GM04503 (cell line): ENCODE measurements at regions not wholly inside any gene's neighbourhood (a gene's known extent, or its start where the extent isn't known, plus 50 kb on each side); places are given as distances from the start of the nearest gene placed in this dataset.

Experiments
- DNase-seq: peaks from one replicate; pipeline ENCODE4 v3.0.0-alpha.2; 2012; ENCODE audit warnings: low read depth

- DNase-seq: no peak
These were observed 472.4 kb downstream of the ANKRD7 start for GRCh38 chr7:118696879-118697278.

DNA sequence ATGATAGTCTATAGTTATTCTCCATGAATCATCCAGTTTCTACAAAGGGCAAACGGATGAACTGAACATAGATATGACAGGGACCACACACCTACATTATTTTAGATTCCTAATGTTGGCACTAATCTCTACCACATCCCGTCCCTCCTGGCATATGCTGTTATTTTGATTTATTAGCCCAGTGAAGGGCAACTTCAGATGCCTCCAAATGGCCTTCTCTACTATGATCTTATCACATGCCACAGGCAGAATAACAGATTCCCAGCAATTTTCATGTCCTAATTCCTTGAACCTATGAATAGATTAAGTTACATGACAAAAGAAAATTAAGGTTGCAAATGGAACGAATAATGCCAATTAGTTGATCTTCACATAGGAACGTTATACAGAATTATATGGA is 474.7 kb downstream of the ANKRD7 start:
- DNase-seq: no peak

DNA sequence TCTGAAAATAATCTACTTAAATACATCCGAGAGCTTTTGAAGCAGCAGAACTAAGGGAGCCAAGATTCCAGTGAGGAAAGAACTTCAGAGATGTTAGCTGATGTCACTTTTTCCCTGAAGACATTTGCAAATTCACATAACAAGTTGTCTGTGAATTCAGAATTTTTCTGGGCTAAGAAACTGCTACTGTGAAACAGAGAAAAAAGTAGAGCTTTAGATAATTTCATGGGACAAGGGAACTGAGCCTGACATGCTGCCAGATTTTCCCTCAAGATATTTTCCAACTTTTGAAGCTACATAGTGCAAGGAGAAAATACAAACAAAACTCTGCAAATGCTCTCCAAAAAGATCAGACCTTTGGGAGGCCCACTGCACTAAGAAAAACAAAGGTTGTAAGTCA is 484.2 kb downstream of the ANKRD7 start:
- no peak for DNase-seq

DNA sequence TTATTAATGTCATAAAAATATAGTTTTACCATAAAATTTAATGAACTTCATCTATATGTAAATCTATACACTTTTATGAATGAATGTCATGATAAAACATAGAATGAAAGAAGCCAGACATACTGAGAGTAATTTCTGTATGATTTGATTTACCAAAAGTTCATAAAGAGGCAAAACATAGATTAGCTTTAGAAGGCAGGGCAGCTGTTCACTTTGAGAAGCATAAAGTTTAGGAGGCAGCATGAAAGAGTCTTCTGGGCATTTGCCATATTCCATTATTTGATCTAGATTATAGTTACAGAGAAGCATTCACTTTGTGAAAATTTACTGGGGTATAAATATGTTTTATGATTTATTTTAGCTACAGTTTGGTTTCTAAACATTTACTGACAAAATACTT is 487.2 kb downstream of the ANKRD7 start:
- DNase-seq: no peak

GRCh38 chr7:118713039-118713438 is 488.5 kb downstream of the ANKRD7 start:
- DNase-seq: no peak

DNA sequence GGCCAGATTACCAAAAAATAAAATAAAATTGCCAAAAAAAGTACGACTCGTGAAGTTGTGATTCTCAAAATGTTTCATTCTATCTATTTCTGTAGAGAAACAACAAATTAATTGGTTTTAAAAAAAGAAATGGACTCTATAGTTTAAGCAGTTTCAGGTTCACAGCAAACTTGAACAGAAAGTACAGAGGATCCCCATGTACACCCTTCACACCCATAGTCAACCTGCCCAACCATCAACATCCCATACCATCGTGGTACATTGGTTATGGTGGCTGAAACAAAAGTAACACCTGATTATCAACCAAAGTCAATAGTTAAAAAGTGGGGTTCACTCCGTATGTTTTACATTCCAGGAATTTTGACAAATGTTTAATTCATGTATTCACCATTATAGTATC is 496.1 kb downstream of the ANKRD7 start:
- DNase-seq: no peak

GRCh38 chr7:118731854-118732253 is 507.4 kb downstream of the ANKRD7 start:
- no peak for DNase-seq

DNA sequence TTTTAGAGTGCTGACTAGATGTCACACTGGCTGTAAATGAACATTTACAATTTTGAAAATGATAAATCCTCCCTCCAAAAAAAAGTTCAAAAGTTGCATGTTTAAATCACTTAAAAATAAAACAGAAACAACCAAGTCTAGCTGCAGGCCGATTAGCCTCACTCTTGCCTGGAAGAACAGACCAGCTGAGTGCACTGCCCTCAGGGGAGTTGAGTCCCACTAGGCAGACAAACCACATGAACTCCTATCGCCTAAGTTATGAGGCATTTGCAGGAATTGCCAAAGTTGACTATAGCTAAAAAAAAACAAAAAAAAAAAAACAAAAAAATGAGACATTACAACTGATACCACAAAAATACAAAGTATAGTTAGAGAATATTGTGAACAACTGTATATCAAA is 510.0 kb downstream of the ANKRD7 start:
- no peak for DNase-seq

DNA sequence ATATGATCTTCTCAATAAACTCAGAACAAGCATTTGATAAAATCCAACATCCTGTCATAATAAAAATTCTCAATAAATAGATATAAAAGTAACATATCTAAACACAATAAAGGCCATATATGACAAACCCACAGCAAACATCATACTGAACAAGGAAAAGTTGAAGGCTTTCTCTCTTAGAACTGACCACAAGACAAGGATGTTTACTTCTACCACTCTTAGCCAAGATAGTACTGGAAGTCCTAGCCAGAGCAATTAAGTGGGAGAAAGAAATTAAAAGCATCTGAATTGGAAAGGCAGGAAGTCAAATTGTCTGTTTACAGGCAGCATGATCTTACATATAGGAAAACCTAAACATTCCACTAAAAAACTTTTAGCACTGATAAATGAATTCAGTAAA is 510.9 kb downstream of the ANKRD7 start:
- no peak for DNase-seq

DNA sequence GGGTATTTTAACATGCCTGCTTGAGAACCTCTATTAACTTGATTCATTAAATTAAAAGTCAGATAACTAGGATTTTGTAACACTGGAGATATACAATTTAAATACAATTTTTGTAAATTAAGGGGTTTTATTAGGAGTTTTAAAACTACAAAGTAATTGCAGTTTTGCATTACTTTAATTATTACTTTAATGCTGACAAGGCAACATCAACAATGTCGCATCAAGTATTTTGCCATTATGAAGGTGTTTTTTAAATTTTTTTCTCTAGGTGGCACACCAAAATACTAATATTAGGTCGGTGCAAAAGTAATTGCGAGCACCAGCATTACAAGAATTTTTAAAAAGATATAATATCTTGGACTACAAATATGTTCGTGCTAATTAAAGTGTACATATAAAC is 513.4 kb downstream of the ANKRD7 start:
- DNase-seq: no peak

DNA sequence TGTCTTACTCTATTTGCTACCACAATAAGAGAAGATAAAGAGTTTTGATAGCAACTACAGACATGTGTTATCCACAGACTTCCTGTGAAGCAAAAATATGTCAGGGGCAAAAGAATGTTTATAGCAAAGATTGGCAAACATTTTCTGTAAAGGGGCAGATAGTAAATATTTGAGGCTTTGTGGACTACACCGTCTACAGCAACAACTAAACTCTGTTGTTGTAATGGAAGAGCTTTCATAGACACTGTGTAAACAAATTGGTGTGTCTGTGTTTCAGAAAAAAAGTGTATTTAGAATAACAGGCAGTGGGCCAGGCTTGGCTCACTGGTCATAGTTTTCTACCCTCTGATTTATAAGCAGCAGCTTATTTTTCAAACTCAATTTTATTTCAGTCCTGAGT is 521.4 kb downstream of the ANKRD7 start:
- DNase-seq: no peak

DNA sequence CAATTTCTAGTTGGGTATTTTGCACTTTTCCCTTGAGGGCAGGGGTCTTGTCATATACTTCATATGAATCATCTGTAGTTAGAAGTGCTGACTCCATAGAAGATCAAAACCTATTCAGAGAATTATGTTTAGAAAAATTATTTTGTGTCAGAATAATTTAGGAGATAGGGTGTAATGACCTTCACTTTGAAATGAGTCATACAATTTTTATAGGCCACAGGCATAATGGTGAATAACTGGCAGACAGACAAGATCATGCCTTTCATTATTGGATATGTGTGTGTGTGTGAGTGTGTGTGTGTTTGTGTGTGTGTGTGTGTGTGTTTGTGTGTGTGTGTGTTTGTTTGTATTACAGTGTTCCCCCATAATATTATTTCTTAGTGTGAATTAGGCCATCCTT is 523.0 kb downstream of the ANKRD7 start:
- DNase-seq: no peak

DNA sequence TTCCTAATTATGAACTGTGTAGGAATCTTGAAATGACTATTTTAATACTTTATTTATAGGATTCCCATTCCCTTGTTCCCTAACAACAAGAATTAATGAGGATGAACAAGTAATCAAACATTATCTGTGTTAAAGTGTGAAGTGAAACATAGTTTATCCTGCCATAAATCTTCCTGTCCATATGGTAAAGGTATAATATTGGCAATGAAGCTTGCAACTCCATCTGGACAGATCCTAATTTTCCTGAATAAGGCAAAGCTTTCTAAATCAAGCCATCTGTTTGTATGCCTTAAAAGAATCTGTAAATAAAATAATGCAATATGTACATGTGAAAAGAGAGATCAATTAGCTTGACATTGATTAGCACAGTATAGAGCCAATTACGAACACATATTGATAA is 529.0 kb downstream of the ANKRD7 start:
- no peak for DNase-seq

DNA sequence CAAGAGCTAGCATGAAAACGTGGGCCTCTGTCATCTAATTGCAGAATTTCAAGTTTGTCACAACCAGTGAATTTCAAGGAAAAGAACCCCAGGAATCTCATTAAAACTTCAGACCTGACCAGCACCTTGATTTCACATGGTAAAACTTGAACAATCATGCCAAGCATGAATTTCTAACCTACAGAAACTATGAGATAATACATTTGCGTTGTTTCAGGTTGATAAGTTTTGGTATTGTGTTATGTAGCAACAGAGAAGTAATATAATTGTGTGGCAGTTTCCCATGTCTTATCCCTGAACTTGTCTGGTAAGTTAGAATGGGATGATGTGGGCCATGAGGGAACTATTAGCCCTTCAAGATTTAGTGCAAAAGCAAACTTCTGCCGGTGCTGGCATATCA is 530.1 kb downstream of the ANKRD7 start:
- no peak for DNase-seq

DNA sequence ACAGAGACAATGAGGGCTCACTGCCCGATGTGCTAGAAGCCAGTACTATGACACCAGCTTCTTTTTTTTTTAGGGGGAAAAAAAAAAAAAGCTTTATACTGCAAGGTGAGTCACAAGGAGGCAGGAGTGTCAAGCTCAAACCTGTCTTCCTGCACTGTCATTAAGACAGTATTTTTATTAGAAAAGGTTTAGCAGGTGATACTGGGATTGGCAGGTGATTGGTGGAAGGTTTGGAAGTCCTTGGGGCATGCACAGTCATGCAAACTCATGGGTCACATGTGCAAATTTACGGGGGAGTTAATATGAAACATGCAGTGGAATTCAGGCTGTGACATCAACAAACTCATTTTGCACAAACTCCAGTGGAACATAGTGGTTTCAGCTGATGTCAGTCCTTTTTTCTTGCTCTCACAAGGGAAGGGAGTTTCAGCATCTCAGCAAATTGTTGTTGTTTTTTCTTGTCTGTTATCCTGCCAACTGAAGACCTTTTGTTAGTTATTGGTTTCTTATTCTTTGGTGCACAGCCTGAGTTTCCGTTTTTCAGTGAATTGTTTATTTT is 530.6 kb downstream of the ANKRD7 start:
- DNase-seq: no peak

DNA sequence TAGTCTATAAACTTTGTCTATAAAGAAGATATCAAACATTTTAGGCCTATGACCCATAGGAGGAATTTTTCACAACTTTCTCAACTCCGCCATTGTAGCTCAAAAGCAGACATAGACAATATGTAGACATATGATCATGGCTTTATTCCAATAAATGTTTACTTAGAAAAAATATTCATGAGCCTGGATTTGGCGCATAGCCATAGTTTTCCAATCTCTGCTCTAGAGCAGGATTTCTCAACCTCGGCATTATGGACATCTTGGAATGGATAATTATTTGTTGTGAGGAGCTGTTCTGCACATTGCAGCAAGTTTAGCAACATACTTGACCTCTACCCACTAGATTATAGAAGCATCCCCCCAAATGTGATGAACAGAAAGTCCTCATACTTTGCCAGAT is 532.6 kb downstream of the ANKRD7 start:
- no peak for DNase-seq

DNA sequence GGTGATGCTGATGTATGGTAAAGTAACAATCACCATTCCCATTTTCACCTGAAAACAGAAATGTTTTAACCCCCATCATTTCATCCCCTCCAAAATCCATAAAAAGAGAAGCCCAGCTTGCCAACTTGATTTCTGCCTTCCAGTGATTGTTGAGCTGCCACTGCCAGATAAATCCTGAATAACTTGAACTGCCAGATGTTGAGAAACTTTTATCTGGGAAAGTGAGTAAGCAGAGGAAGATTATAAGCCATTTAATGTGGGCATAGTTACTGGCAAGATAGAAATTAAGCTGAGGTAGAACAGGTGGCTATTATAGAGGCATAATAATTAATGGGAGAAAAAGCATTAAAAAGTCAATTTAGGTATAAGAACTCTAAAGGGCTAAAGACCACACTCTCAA is 534.1 kb downstream of the ANKRD7 start:
- no peak for DNase-seq

DNA sequence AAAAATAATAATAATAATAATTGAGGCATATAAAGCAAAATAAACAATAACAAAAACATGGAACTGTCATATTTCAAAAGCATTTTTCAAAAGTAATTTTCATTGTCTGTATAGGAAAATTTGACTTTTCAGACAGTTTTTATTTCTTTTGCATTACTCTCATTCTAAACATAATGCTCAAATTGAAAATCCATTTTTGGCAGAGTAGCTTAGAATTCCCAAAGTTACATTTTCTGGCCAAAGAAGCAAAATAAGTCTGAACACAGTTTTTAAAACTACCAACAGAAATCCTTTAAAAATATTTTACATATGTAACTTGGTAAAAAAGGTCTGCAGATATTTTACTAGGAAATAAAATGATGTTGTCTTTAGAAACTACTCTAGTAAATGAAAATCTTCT is 535.4 kb downstream of the ANKRD7 start:
- no peak for DNase-seq

- DNase-seq: no peak
These were observed 537.9 kb downstream of the ANKRD7 start for GRCh38 chr7:118762451-118762850.

GRCh38 chr7:118764221-118764620 is 539.7 kb downstream of the ANKRD7 start:
- DNase-seq: no peak

GRCh38 chr7:118771672-118772071 is 547.2 kb downstream of the ANKRD7 start:
- no peak for DNase-seq

DNA sequence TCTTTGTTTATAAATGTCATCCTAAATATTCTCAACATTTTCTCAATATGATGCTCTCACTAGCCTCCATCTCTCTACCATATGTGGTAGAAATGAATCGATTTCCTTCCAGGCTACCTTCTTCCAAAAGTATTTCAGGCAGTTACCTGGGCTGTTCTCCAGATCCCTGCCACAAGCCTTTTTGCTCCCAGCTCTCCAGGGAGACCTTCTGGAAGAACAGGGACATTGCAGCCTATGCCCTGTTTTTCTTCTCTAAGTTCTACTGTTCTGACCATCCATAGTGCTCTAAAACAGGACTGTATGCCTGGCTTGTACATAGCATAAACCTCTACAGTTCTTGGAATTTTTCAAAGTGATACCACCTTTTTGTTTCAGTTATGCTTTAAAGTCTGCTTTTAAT is 552.8 kb downstream of the ANKRD7 start:
- DNase-seq: no peak

- DNase-seq: no peak
These were observed 568.2 kb downstream of the ANKRD7 start for GRCh38 chr7:118792682-118793081.

DNA sequence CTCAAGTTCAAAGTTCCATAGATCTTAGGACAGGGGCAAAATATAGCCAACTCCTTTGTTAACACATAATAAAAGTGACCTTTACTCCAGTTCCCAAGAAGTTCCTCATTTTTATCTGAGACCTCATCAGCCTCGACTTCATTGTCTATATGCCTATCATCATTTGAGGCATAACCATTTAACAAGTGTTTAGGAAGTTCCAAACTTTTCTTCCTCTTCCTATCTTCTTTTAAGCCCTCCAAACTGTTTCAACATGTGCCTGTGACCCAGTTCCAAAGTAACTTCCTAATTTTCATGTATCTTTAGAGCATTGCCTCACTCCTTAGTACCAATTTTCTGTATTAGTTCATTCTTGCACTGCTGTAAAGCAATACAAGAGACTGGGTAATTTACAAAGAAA is 569.1 kb downstream of the ANKRD7 start:
- DNase-seq: no peak

GRCh38 chr7:118794419-118794818 is 569.9 kb downstream of the ANKRD7 start:
- no peak for DNase-seq
